Ureter (tissue), 1 donor: ENCODE measurements at regions not wholly inside any gene's neighbourhood (a gene's known extent, or its start where the extent isn't known, plus 50 kb on each side); places are given as distances from the start of the nearest gene placed in this dataset.
A peak's percentile ranks its signal among the peaks of the same experiment; 100 is the strongest.

Source experiments
- DNase-seq: peaks from one replicate; pipeline ENCODE4 v3.0.0-alpha.2; 2020; ENCODE audit warnings: low spot score
- donor health status: DM: yes; HTN: yes; CAD: no.

DNA sequence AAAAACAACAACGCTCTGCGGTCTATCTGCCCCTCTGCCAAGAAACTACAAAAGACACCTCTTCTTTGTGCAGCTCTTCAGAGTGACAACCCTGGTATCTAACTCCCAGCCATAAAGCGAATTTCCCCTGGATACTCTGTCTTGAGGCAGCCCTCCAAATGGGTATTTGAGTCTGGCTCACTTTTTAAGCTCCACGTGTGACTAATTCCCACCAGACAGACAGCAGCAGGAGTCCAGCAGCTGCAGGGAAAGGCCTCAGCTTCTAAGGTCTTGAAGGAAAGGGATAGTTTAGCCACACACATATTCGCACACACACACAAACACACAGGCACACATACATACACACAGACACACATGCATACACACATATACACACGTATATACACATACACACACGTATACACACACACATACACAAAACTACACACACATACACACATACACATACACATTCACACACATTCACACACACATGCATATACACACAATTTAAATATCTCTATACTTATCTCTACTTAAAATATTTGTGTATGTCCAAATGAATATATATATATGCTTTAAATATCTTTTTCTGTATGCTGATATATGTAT, 188.8 kb downstream of the TSHZ3 start:
- DNase-seq: no peak

DNA sequence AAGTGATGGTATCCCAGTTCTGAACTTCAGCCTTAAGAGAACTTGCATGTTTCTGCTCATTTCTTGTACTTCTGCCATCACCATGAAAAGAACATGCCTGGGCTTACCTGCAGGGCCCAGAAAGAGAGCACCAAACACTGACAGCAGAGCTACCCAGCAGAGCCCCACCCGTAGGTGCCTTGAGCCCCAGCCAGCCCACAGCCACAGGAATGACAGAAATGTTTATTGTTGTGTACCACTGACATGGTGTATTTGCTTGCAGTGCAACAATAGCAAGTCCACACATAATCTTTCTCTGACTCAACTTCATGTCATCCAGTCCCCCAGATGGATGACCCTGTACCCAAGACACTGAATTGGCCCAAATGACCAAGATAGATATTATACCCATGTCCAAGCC, 195.2 kb downstream of the TSHZ3 start:
- no peak for DNase-seq

DNA sequence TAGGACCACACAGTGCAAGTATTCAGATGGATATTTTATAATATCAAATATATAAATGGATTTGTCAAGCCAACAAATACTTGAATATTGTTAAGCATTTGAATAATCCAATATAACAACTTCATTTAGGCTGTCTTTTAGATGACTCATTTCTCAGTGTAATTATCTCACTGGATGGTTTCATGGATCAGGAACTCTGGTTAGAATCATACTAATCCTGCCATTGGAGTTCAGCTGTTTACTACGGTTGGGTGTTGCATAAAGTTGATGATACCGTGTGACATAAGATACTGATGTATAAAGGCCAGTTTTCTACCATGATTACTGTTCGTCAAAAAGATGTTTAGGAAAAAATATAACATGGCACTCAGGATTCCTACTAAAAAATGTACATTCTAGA, 196.3 kb downstream of the TSHZ3 start:
- no peak for DNase-seq

DNA sequence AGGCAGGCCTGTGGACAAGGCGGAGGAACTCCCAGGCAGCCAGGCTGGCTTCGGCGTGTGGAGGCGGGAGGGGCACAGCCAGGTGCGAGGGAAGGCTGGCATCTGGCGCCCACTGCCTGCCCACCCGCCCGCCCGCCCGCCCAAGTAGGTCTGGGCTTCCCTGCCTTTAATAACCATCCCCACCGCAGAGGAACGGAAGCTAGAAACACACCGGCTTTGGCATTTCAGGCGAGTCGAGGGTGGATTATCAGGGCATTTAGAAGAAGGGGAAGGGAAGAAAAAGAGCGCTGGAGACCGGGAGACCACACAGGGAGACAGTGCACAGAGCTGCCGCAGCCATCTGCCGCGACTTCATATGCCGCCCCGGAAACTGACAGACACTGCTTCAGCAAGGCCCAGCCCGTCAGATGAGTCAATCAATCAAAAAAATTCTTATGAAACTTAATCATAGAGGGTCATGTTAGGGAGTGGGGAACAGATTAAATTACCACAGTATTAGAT, 199.7 kb downstream of the TSHZ3 start:
- DNase-seq: no peak

DNA sequence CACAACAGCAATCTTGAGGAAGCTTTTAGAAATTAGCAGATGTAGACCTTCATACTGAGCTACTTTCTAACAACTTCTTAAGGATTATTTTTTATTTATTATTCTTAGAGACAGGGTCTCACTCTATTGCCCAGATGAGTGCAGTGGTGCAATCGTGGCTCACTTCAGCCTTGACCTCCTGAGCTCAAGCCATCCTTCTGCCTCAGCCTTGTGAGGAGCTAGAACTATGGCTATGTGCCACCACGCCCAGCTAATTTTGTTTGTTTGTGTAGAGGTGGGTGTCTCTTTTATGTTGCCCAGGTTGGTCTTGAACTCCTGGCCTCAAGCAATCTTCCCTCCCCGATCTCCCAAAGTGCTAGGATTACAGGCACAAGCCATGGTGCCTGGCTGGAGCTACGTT, 200.6 kb downstream of the TSHZ3 start:
- no peak for DNase-seq

DNA sequence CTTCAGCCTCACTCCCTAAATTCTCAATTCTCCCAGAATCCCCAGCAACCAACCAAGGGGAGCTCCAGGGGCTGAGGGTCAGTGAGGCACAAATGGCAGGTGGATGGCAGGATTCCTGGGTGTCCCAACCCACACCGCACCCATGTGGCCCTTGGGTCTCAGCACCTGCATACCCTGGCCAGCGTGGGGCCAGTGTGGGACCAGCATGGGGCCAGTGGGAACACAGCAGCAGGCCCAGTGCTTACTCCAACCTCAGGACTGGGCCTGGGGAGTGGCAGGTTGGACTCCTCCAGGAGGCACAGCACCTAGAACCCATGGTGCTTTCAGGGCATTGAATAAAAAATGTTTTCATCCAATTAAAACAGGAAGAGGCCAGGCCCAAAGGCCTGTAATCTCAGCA, 202.0 kb downstream of the TSHZ3 start:
- no peak for DNase-seq

DNA sequence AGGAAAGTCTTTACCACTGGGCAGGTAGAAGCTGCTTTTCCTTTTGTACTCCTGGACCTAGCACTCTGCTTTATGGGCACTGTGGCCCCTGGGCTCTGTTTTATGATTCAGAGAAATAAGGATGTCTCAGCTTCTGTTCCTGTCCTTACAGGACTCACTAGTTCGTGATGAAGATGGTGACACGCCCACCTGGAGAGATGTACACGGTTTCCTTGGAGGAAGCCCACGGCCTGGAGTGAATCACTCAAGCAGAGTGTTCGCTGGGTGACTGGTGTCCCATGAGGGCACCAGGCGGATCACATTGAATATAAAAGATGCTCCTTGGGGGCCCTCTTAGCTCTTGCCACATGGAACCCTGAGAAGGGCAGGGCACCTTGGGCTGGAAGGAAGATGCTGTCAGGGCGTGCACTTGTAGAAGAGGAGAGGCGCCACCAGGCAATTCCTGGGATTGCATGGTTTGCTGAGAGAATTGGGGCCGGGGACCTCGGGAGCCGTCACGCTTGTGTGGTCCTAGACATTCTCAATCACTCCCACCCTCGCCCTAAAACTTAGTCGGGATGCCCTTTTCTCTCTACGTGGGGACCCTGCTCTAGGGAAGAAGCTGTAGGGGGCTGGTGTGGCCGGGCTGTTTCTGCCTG, 202.6 kb downstream of the TSHZ3 start:
- no peak for DNase-seq

DNA sequence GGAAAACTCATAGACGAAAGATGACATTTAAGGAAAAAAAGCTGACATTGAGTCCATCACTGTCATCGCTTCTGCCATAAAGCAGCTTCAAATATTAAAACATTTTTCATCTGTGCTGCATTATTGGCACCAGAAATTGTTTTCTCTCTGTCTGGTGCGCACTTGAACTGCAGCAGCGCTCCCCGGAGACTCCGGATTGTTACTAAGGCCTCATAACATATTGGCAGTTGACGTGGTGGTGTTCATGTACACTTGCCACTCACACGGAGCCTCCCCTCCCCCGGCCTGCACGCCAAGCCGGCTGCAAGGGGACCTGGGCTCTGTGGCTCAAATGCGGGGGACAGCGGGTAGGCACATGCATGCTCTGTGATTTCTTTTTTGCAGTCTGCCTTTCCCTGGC, 203.2 kb downstream of the TSHZ3 start:
- DNase-seq: no peak

DNA sequence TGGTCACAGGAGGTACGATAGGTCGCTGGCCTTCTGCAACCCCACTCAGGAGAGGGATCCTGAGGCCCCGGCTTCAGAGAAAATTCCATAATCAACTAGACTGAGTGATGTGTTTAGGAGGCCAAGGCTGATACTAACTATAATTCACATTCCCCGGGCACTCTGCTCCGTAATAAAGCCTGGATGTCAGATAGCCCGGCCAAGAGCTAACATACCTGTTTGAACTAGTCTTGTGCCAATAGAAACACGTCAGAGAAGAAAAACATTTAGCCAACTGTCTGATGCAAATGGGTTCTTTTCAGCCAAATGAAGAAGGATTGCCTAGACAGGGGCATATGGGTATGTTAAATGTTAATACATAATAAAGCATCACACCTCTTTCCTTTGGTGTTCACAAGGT, 204.2 kb downstream of the TSHZ3 start:
- DNase-seq: no peak

DNA sequence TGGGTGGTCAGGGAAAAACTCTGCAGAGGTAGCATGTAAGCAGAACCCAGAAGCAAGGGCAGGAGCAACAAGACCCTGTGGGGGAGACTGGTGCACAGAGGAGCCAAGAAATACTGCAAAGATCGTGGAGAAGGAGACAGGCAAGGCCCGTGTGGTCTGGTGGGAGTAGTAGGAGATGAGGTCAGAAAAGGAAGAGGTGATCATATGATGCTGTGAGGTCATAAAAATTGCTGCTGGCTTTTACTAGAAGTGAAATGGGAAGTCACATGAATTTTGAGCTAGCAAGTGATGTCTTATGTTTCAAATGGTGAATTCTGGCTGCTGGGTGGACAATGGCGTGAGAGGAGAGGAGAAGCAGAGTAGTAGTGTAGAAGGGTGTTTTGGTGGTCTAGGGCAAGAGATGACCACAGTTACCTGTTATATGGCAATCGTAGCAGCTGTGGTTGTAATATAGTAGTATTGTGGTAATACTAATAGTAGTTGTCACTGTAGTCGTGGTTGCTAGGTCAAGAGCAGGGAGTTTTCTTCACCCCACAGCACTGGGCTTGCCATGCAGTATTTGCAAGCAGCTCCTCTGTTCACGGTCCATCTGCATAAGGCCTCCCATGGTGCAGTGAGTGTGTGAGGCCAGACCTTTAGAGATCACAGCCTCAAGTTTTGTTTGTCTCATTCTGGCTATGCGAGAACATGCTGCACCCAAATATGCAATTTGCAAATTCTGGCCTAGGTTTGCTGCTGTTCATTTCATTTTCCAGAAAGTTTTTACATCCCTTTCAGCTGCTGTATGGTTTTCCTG, 205.0 kb downstream of the TSHZ3 start:
- no peak for DNase-seq

DNA sequence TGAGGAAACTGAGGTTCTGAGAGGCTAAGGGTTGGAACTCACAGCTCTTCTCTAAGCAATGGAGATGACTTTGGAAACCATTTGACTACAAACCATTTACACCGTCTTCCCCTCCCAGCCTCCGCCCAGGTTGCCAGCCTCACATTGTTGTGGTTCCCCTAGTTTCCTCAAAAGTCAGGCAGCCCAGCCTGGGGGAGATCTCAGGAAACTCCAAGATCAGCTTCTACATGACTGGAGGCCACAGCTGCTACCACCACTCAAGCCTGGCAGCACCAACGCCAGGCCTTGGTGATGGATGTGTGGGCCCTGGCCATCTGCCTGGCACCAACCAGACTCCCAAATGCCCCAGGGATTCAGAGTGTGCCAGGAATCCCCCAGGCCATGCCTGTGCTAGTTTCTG, 207.9 kb downstream of the TSHZ3 start:
- no peak for DNase-seq

DNA sequence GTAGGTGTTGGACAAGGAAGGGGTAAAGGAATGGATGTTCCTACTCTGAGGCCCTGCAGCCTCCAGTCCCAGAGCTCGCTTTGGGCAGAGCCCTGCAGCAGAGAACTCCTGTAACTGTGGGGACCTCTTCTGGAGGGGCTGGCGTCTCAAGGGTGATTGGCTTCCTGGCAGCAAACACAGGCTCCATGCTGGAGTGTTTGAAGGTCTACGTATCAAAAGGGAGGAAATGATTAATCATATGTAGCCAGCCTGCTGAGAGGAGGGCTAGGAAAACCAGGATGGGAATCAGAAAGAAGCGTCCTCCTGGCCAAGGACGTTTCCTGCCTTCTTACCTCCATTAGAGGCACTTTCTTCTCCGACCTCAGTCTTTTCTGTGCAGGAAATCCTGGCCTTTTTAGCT, 208.5 kb downstream of the TSHZ3 start:
- DNase-seq: no peak

DNA sequence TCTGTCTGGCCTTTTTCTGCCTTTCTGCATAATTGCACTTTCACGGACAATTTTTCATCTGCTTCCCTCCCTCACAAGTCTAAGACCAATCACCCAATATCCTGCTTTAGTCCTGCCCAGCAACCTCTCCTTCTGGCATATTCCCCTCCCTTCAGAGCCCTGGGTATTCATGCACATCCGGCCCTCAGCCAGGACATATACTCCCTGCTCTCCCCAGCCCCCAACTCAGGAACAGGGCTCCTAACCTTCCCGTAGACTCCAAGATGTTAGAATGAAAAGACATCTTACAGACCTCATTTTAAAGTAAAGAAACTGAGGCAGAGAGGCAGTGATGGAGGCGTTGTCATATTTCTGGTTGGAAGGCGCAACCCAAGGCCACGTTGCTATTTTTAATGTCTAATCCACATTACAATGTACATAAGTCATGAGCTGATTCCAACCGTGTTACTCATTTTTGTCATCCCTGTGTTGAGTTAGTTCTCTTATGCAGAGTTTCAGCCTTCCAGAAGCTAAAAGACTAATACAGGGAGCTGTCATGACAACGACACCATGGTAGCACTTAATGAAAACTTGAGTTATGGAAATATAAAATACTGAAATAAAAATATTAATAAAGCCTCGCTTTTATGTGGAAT, 209.2 kb downstream of the TSHZ3 start:
- DNase-seq: no peak

DNA sequence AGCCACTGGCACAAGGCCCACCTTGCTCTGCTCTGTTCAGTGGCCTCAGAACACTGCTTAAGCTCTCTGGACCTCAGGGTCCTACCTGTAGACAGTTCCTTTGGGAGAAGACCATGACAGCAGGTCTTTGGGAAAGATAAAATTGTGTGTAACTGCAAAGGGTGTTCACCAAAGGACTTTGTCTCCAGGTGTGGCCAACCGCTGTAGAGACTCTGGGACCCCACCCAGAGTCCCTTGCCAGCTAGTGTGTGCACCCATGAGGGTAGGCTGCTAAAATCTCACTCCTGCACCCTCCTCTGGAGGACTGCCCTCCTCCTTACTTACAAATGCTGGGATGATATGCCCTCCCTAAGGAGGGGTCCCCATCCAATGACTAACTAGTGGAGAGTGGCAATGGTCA, 211.2 kb downstream of the TSHZ3 start:
- DNase-seq: no peak

DNA sequence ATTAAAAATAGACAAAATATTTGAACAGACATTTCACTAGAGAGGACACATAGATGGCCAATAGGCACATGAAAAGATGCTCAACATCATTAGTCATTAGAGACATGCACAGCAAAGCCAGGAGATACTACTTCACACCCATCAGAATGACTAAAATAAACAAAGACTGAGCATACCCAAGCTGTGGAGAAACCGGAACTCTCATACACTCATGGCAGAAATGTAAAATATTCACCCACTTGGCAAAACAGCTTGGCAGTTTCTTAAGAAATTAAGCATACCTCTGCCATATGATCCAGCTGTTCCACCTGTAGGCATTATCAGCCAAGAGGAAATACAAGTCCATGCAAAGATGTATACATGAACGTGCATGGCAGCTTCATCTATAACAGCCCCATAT, 213.4 kb downstream of the TSHZ3 start:
- DNase-seq: no peak

DNA sequence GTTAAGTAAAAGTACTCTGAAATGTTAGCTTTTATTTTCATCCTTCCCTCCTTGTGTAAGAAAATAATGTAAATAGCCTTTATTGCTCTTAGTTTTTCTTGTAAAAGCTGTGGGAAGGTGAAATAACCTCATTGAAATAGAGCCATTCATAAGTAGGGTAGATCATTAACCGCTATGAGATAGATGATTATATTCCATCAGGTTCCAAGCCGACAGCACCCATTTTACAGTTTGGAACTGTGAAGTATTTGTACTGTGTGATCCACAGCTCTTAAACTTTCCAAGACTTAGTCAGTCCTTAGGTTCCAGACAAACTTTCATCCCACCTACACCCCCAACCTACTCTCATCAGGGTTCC, 216.5 kb downstream of the TSHZ3 start:
- no peak for DNase-seq

DNA sequence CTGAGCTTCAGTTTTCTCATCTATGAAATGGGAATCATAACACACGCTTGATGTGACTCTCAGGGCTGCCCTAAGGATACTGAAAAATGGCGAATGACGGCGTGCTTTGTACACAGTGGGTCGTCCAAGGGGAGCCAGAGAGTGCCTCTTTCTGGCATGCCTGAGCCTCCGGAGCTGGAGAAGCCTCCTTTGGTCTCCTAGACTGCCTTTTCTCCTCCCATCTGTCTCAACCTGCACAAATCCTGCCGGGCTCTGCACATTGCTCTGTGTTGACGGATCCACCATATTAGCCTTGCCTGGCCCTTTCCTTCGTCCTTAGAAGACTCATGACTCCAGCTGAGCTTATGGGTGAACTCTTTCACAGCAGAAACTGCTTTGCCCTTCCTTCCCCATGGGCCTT, 220.9 kb downstream of the TSHZ3 start:
- DNase-seq: no peak

DNA sequence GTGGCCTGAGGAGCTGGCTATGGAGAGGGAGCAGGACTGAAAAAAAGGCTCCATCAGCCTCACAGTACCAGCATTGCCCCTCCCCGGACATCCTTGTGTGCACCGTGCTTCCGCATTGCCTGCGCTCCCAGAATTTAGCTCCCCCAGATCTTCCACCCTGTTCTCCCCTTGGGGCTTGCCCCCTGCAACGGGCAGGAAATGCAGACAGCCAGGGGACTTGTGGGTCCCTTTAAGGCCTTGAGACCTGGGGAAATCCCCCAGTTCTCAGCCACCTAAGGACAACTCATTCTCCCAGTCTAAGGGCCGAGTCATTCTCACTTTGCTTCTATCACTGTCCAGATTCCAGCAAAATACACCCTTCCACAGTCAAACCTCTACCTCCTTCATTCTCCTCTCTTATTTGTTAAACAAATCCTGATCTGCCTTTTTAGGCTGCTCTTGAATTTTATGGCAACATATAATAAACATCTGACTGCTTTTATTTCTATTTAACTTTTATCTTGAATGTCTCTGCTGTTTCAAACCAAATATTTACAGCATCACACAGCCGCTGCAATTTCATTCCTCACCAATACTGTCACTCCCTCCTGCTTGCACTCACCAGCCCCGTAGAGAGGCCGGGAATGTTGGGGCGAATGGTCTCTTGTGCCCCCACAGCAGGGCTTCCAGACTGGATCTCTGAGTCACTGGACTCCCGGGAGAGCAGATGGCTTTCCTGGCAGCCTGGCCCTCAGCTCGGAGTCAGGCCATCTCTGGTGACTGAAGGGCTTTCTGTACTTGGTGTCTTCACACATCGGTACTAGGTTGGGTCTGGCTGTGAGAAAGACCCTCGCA, 221.9 kb downstream of the TSHZ3 start:
- peak; percentile 53 for DNase-seq

DNA sequence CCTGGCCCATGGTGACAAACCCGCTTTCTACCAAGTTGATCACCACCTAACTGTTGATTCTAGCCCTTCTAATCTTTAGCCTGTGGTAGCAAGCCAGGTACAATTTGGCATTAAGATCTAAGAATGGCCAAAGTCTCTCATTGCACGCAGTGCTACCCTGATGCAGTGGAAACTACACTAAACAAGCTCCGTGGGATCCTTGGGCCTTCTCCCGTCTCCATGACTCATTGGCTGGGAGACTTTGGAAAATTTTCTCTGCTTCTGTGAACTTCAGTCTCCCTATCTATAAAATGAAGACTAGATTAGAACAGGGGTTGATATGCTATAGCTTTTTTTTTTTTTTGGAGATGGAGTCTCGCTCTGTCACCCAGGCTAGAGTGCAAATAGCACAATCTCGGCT, 223.0 kb downstream of the TSHZ3 start:
- DNase-seq: no peak

DNA sequence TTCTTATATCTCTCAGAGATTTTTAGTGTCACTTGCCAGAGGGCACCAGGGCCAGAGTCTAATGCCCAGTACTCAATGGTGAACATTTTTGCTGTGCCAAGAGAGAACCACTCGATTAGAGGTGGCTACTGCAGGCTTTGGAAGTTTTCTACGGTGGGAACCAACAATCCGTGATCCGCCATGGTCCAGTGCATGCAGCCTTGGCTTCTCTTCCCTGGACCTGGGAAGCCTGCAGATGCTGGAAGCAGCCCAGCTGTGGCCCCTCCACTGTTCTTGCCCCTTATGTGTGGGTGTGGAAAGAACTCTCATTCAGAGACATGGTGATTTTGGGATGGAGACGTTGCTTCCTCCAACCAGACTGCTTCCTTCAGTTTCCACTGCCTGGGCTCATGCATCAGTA, 224.2 kb downstream of the TSHZ3 start:
- DNase-seq: no peak

DNA sequence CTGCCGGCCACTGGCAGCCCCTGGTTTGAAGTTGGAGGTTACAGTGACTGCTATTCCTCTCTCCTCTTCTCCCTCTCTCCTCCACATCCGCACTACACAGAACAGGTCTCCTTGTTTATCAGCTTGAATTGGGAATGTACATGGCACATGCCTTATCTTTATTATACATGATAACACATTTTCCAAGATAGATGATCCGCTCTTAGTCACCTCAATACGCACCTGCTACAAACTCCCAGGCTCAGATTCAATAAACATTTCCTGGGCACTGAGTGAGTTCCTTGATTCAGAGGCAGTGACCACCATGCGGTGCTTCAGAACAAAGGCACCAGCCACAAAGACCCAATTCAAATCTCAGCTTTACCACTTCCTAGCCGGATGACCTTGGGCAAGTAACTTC, 227.7 kb downstream of the TSHZ3 start:
- no peak for DNase-seq

DNA sequence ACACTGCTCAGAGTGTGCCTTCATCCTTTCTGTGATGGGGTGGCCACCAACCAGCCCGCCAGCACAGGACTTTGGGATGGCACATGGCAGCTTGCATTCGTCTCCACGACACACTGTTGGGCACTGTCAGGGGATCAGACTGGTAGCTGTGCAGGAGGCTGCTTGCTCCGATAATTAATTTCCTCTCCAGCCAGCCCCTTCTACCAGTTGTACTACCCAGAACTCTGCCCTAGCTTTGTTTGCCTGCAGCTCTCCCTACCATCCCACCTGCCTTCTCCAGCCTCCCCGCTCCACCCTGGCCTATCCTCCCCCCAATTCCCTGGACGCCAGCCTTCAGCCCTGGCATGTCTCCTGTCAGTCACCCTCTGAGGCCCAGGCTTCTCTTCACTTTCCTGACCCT, 228.3 kb downstream of the TSHZ3 start:
- DNase-seq: no peak
